ENCODE measurements at regions not wholly inside any gene's neighbourhood (a gene's known extent, or its start where the extent isn't known, plus 50 kb on each side); places are given as distances from the start of the nearest gene placed in this dataset.

DNA sequence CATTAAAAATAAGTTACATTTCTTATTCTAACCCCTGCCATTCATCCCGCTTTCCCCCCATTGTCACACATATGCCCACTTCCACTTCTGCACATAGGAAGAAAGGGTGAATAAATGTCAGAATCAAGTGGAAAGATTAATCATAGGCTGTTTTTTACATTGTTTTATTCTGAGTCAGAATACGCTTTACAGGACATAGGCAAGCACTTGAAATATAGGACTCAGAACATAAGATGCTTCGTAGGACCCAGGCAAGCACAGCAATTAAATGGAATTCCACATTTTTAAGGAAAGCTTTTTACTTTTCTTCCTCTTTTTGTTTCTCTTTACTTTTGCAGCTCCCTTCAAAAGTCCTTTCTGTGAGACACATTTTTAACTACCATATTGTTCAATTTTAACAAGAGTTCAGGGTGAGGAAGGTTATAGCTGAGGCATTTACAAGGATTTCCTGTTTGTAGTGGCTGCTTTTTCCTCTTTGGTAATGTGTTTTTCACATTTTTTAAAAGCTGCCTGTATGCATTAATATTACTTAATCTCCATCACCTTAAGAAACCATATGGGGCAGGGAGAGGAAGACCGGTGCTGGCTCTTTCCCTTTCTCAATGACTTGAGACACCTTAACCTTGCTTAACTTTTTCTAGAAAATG, 130.0 kb downstream of the TES start:
- DNase-seq: no peak
- no peak for ATAC-seq
- intact Hi-C loops (cut with DNase I, micrococcal nuclease): loop anchor here in 1 of 2 donors (10.0 kb wide), 1 partner anchor 66 kb away; no protein-coding TSS in a partner anchor

GRCh38 chr7:116340943-116341907, 130.9 kb downstream of the TES start:
- intact Hi-C loops (cut with DNase I, micrococcal nuclease): loop anchor here in 1 of 2 donors (10.0 kb wide), 1 partner anchor 66 kb away; no protein-coding TSS in a partner anchor
- no peak for ATAC-seq
- DNase-seq: no peak

GRCh38 chr7:116342125-116342524, 131.8 kb downstream of the TES start:
- ATAC-seq: no peak
- intact Hi-C loops (cut with DNase I, micrococcal nuclease): loop anchor here in 1 of 2 donors (10.0 kb wide), 1 partner anchor 67 kb away; no protein-coding TSS in a partner anchor
- DNase-seq: no peak

- no peak for DNase-seq
Measured at GRCh38 chr7:116347151-116347832, 137.0 kb downstream of the TES start.

GRCh38 chr7:116348346-116348745, 138.0 kb downstream of the TES start:
- intact Hi-C loops (cut with DNase I, micrococcal nuclease): loop anchor here in 1 of 2 donors (10.0 kb wide), 1 partner anchor 74 kb away; no protein-coding TSS in a partner anchor
- DNase-seq: no peak
- no peak for ATAC-seq

More at GRCh38 chr7:116347151-116347832, 137.0 kb downstream of the TES start:
- no peak for ATAC-seq
- intact Hi-C loops (cut with DNase I, micrococcal nuclease): loop anchor here in 1 of 2 donors (10.0 kb wide), 1 partner anchor 72 kb away; no protein-coding TSS in a partner anchor

DNA sequence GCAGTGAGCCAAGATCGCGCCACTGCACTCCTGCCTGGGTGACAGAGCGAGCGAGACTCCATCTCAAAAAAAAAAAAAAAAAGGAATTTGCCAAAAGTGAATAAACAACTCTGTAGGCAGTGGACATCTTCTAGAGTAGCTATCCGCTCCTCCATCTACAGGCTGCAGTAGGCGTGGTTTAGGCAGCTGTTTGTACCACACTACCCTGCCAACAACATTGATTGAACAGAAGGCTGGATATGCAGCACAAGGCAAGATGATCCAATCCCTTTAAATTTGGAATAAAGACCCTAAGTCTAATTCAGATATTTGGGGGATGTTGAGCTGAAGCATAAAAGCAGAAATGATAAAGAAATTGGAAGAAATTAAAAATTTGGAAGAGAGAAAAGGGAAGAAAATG, 141.6 kb downstream of the TES start:
- ATAC-seq: no peak
- DNase-seq: no peak
- intact Hi-C loops (cut with DNase I, micrococcal nuclease): loop anchor here in 1 of 2 donors (10.0 kb wide), 1 partner anchor 173 kb away; the partner anchor contains the start of gene CAV1

GRCh38 chr7:116353647-116354046, 143.3 kb downstream of the TES start:
- peak in 1 of 2 donors; percentile 9 for DNase-seq
- no peak for ATAC-seq
- intact Hi-C loops (cut with DNase I, micrococcal nuclease): loop anchor here in 1 of 2 donors (10.0 kb wide), 1 partner anchor 171 kb away; the partner anchor contains the start of gene CAV1

- DNase-seq (no peak), ATAC-seq (no peak)
- intact Hi-C loops (cut with DNase I, micrococcal nuclease): loop anchor here in 1 of 2 donors (10.0 kb wide), 1 partner anchor 171 kb away; the partner anchor contains the start of gene CAV1
Measured at GRCh38 chr7:116354171-116354545, 143.8 kb downstream of the TES start.

GRCh38 chr7:116354546-116355423, 144.4 kb downstream of the TES start:
- DNase-seq: peak in 1 of 2 donors; percentile 10
- ATAC-seq: peak; percentile 29
- intact Hi-C loops (cut with DNase I, micrococcal nuclease): loop anchor here in 1 of 2 donors (10.0 kb wide), 1 partner anchor 170 kb away; the partner anchor contains the start of gene CAV1

- intact Hi-C loops (cut with DNase I, micrococcal nuclease): loop anchor here in 1 of 2 donors (10.0 kb wide), 1 partner anchor 169 kb away; the partner anchor contains the start of gene CAV1
- DNase-seq: no peak
- no peak for ATAC-seq
Measured at GRCh38 chr7:116355424-116355765, 144.1 kb upstream of the CAV2 start.

- intact Hi-C loops (cut with DNase I, micrococcal nuclease): loop anchor here in 1 of 2 donors (10.0 kb wide), 1 partner anchor 168 kb away; the partner anchor contains the start of gene CAV1
- ATAC-seq: no peak
- DNase-seq: no peak
Measured at GRCh38 chr7:116356333-116356965, 143.1 kb upstream of the CAV2 start.

DNA sequence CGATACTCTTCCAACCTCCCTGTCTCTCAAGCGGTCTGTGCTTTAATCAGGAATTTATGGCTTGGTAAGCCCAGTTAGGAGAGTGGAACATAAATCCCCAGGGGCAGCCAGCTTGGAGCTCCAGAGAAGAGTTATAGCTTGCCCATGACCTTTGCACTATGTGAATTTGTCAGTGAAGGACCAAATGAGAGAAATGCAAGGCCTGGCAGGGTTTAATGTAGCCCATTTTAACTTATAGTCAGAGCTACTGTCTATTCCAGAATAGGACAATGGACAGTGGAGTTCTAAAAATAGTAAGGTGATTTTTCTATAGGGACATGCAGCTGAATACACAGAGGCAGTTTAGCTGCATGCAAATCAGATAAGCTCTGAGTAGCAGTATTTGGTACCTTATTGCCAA, 142.6 kb upstream of the CAV2 start:
- intact Hi-C loops (cut with DNase I, micrococcal nuclease): loop anchor here in 1 of 2 donors (10.0 kb wide), 1 partner anchor 168 kb away; the partner anchor contains the start of gene CAV1

GRCh38 chr7:116357781-116358670, 141.5 kb upstream of the CAV2 start:
- DNase-seq (no peak), ATAC-seq (no peak)
- intact Hi-C loops (cut with DNase I, micrococcal nuclease): loop anchor here in 1 of 2 donors (10.0 kb wide), 1 partner anchor 167 kb away; the partner anchor contains the start of gene CAV1

More for the DNA sequence above, 142.6 kb upstream of the CAV2 start:
- DNase-seq: no peak
- ATAC-seq: no peak

GRCh38 chr7:116361767-116362166, 137.8 kb upstream of the CAV2 start:
- intact Hi-C loops (cut with DNase I, micrococcal nuclease): no loop called here
- no peak for DNase-seq
- ATAC-seq: no peak

GRCh38 chr7:116363637-116364432, 135.7 kb upstream of the CAV2 start:
- ATAC-seq (no peak), DNase-seq (no peak)
- intact Hi-C loops (cut with DNase I, micrococcal nuclease): no loop called here
